GM18502 (cell line): ENCODE measurements at regions not wholly inside any gene's neighbourhood (a gene's known extent, or its start where the extent isn't known, plus 50 kb on each side); places are given as distances from the start of the nearest gene placed in this dataset.
"Not testable (repeated sequence)": the region's sequence is repeated elsewhere in the genome, so short reads cannot be mapped to it uniquely, and the experiment has no call there.

Experiments used
- ATAC-seq: cut with Tn5 transposase; IDR thresholded peaks from one replicate; pipeline ENCODE4 v1.9.1; 2021; ENCODE audit warnings: mild to moderate bottlenecking; ENCODE audit not compliant: unreplicated experiment, poor library complexity

DNA sequence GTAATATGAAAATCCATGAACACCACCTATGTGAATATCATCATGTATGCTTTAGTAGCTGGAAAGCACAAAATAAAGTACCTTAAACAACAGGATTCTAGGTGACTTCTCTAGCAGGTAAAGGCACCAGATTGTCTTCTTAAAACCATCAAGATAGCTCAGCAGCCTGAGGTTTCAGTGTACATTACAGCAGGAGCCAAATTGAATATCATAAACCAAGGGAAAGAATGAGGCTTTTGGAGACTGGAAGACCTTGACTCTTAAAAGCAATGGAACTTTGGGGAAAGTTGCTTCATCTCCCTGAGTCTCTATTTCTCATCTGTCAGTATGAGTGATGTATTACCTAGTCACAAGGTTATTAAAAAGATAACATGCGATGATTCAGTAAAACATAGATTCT, 429.7 kb upstream of the SPHKAP start:
- no peak for ATAC-seq

DNA sequence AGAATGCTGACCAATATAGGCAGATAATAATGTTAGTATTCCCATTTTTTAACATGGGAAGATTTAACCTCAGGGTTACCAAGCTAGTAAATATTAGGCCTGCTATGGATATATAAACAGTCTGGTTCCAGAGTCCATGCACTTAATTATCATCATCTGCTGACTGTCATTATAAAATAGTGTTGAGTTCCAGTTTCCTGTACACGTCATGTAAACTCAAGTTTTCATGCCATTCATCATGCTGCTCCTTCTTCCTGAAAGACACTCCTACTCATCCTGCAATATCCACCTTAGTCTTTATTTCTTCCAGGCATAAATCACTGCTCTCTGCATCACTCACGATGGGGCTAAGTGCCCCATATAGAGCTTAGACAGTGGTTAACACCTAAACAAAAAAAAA, 420.8 kb upstream of the SPHKAP start:
- no peak for ATAC-seq

DNA sequence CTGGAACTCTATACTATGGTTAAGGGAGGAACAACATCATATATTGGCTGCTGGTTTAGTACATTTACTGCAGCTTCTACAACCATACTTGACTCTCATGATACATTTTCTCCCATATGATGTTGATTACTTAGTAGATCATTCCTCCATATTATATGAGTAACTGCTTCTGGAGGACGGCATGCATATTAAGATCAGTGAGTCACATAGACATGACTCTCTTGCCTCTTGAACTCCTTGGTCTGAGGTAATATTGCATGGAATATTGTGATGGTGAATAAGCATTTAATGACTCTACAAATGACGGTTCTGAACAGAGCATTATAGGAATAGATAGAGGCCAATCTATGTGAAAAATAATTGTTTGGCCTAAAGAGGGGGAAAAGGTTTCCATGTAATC, 418.8 kb upstream of the SPHKAP start:
- ATAC-seq: no peak

DNA sequence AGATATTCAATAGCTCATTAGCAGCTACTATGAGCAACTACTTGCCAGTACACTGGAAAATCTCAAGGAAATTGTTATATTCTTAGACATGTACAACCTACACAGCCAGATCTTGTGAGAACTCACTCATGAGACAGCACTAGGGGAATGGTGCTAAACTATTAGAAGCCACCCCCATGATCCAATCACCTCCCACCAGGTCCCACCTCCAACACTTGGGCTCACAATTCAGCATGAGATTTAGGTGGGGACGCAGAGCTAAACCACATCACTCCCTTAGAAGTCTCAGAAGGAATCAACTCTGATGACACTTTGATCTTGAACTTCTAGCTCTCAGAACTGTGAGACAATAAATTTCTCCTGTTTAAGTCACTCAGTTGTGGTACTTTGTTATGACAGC, 418.3 kb upstream of the SPHKAP start:
- ATAC-seq: no peak

DNA sequence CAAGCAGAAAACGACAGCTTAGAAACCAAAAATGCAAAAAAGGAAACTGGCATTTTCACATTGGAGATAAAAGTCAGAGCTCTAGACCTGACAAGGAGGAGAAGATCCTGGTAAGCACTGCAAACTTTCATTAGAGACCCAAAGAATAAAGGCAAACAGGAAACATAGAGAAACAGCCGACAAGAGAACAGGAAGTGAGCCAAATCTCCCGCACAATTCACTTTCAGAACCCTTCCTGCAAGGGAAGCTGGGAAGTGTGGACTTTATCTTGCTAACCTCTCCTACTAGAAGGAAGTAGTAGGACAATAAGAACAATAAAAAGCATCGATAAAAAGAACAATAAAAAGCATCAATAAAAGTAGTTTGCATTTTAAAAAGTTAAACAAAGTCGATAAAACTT, 417.8 kb upstream of the SPHKAP start:
- ATAC-seq: no peak

DNA sequence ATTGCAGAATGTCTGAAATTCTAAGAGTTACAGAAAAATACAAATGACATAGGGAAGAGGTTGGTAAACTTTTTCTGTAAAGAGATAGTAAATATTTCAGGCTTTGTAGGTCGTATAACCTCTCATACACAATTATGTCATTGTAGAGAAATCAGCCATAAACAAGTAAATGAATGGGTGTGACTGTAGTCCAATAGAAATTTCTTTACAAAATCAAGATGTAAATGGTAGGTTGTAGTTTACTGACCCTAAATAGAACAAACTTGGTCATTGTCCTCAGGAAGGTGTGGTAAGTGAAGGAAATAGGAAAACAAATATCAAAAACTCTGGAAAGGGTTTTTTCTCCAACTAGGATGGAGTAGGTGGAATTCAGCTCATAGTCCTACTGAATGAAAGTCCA, 415.5 kb upstream of the SPHKAP start:
- no peak for ATAC-seq

DNA sequence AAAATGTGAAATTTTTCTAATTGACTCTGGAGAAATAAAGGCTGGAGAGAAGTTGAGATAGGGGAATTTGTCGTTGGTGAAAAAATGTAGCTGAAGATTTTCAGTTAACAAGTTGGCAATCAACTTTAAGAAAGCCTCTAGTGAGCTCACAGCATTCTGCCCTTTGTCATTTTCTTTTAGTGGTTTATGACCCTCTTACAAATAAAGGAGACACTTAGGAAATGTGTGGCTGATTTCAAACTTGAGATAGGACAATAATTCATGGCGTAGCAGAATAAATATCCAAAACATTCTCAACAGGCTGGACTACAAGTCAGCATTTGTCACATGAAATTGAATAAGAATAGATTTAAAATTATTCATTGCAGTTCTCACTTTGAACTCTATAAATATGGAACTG, 412.5 kb upstream of the SPHKAP start:
- ATAC-seq: no peak

DNA sequence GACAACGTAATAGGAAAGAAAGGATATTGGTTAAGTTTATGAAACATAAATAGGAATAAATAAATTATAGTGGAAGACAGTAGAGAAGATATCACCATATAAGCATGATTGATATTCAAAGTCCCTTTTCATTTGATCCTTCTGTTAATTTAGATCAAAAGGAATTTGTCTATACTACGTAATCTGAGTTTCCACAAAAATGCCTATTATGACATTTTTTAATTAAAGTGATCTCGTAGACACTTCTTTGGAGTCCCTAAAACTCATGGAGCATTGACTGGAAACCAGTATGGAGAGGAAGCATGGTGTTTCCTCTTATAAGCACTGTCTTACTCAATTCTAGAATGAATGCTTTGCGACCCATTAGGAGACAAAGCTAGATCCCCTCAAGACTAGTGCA, 411.4 kb upstream of the SPHKAP start:
- no peak for ATAC-seq

DNA sequence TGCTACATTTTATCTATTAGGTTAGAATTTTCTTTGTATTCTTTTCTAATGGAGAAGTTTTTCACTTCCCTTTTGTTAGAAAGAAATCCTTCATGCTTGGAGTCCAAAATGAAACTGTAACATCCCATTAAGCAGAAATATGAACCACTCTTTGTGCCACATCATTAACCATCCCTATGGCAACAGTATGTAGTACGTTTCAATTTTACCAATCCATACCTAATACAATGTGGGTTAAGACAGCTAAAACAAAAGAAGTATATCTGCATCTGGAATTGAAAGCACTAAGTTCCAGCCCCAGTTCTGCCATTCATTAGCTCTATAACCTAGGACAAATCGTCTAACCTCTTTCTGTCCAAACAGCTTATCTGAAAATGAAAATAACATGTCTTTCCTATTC, 409.2 kb upstream of the SPHKAP start:
- peak; percentile 99 for ATAC-seq

DNA sequence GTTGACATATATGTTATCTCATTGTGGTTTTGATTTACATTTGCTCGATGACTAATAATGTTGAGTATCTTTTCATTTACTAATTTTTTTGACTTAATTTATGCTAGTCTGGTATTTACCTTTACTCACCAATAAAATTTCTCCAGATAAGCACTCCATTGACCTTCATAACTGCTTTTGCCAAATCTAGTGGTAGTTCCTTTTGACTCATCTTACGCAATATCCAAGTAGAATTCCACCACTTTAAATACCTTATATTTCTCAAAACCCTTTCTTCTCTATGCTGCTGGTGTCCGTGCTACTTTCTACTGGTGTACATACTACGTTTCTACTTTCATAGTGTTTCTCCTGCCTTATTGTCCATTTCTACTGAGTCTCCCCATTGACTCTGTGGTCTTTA, 407.6 kb upstream of the SPHKAP start:
- no peak for ATAC-seq

DNA sequence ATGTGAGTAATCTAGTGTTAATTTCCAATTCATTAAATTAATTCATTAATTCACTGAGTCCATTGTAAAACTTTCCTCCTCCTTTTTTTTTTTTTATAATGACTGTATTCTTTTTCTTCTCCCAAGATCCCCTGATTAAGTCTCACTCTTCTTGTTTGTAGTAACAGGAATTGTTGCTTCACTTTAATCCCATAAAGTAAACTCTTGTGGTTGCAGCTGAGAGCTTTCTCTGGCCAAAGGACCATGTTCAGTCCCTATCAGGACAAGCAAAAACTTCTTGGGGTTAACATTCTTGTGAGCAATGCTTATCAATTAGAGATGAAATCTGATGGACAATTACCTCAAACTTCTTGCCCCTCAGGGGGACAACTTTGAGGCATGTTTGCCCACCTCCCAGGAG, 400.2 kb upstream of the SPHKAP start:
- no peak for ATAC-seq

DNA sequence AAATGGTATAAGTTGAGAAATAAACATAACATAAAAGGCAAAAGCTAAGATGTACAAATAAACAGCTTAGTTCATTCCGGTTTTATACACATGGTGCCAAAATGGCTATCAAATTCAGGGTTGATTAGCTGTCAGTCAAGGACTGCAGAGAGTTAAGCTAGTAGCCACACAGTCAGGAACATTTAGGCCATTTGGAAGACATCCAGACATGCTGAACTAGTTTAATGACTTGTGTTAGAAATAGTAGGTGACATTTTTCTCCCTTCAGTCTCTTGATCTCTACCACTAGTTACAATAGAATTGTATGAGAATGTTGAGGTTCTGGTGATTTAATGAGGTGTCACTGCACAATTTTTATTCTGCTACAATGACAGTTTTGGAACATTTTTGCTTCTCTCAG, 394.4 kb upstream of the SPHKAP start:
- no peak for ATAC-seq

DNA sequence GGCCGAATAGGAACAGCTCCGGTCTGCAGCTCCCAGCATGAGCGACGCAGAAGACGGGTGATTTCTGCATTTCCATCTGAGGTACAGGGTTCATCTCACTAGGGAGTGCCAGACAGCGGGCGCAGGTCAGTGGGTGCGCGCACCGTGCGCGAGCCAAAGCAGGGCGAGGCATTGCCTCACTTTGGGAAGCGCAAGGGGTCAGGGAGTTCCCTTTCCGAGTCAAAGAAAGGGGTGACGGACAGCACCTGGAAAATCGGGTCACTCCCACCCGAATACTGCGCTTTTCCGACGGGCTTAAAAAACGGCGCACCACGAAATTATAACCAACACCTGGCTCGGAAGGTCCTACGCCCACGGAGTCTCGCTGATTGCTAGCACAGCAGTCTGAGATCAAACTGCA, 386.8 kb upstream of the SPHKAP start:
- not testable (repeated sequence) for ATAC-seq

DNA sequence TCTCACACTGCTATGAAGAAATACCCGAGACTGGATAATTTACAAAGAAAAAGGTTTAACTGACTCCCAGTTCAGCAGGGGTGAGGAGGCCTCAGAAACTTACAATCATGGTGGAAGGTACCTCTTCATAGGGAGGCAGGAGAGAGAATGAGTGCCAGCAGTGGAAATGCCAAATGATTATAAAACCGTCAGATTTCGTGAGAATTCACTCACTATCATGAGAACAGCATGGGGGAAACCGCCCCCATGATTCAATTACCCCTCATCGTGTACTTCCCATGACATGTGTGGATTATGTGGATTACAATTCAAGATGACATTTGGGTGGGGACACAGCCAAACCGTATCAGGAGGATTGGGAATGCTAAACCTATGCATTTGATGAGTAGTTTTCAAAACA, 380.3 kb upstream of the SPHKAP start:
- ATAC-seq: no peak

DNA sequence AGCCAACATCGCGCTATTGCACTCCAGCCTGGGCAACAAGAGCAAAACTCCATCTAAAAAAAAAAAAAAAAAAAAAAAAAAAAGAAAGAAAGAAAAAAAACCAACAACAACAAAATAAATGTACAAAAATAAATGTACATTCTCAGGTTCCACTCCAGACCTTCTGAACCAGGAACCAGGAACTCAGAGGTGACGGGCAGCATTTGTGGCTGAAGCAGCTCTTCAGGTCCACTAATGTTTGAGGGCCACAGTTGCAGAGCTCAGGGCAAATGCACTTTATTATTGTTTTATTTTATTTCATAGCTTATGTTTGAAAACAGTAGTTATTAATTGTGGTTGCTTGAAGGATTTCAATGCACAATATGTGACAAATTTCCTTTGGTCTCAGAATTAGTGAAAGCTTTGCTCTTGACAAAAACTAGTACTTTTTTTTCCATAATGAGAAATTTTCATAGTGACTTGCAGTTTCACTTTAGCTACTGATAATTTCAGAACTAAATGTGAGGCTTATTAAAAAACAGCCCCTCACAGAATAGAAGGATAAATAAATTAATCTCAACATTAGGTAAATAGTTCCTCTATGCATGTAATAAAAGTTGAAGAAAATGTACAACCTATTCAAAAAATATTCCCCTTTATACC, 378.4 kb upstream of the SPHKAP start:
- no peak for ATAC-seq

DNA sequence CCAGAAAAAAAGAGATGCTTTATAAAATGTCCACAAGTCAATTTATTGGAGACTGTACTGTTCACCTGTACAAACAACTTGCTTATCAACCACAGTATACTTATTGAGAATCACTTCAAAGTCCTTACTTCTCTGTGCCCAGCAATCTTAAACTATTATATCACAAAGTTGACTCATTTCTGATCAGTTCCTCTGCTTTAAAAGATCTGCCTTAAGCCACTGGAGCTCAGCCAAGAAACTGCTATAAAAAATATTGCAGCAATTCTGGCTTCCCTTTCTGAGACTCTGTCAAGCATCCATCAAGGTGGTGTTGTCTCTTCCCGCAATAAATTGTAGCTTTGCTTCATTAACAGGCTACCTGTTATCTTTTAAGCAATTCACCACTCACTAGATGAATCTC, 375.2 kb upstream of the SPHKAP start:
- ATAC-seq: no peak

DNA sequence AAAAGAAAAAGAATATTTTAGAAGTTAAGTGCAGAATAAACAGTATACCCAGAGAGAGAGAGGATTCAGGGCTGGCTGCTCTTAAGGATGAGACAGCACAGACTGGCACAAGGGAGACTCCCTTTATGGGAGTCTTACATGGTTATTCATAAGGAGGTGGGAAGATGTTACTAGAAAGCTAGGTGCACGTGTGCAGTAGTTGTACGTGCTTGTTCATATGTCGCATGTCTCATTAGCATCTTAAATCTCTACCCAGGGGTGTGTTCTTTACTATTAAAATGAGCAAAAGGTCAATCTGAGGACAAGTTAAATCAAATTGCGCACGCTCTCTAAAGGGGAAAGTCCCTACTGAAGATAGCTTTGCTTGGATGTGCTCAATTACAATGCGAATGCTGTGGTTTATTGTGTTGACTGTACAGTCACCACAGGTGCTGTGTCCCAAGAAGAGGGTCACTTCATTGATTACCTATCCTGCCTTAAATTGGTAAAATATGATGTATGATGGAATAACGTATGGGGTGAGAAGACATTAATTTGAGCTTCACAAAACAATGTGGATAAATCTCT, 368.0 kb upstream of the SPHKAP start:
- no peak for ATAC-seq

DNA sequence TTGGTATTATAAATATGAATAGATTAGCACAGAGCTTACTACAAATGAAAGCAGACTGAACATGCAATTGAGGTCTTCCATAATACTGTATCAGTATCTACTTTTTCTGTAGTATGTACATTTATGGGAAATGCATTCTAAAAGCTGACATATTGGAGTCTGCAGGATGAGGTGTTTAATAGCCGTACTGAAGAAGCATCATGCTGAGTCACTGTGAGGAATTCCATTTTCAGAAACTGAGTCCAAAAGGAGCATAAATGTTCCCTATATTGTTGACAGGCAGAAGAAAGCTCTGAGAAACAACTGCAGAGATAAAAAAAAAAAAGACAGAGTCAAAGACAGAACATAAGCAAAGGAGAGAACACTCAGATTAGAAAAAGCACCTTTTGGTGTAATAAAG, 366.7 kb upstream of the SPHKAP start:
- no peak for ATAC-seq

DNA sequence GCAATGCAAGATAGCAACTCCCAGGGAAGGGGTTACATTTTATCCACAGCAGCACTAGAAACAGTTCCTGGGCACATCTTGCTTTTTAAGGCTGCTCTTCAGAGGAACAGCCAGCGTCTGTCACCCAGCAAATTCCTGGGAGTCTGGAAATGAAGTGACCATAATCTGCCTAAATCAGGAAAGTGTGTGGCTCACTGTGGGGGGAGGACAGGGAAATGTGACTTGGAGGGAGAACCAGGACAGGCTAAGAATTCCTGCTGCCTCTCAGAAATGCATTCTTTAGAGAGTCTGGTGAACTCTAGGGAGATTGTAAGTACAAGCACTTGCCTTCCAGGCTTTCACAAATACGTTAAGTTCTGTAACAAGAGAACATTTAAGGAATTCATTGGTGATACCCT, 364.3 kb upstream of the SPHKAP start:
- ATAC-seq: no peak

DNA sequence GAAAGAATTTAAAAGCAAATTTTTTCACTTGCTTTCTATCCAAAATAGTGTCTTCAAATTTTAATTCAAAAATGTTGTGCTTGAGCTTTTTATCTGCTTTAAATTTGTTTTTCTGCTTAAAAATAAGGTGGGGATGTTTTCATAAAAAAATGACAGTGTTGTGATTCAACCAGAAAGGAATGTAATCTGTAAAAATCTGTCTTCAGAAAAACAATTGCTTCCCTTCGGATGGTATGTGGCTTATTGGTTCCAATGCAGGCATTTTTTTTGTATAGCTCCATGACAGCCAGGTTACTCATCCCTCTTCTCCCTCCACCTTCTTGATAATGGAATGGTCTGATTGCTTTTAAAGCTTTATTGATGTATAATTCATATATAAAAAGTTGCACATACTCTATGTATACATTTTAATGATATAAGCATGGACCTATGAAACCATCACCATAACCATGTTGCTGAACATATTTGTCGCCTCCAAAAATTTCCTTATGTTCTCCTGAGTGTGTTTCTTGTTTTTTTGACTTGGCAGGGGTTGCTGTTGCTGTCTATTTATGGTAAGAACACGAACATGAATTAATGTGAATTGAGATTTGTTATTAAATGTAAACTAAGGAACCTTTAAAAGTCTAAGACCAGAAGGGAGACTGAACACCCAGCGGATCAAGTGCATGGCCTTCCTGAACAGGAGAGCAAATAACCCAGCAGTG, 363.7 kb upstream of the SPHKAP start:
- no peak for ATAC-seq

DNA sequence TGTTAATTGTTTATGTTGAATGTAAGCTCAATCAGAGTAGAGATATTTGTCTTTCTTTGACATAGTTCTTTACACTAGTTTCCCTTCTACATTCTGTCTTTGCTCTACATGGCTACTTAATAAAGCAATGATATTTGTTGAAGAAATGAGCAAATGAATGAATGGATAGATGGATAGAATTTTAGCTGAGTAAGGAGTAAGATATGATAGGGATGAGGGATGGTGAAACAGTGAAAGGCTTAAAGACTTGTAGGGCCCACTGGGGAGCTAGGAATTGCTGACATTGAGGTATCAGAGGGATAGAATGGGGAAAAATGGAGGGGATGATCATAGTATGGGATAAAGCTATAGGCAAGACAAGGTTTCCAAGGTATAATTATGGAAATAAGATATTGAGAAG, 361.6 kb upstream of the SPHKAP start:
- ATAC-seq: no peak

DNA sequence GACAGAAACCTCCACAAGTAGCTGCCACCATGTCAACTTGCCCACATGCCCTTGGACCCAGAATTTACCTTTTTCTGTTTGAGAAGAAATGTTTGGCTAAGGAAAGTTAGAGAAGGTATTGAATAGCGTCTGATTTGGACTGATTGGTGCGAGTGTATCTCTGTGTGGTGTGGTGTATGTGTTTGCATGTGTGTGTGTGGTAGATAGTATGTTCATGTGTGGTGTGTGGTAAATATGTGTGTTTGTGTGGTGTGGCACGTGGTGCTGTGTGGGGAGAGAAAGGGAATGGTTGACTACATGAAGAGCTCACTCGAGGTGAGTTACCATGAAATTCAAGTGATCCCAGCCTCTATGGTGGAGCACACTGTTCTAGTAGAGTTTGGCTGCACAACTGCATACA, 360.8 kb upstream of the SPHKAP start:
- no peak for ATAC-seq
